DMS 273 (cell line): ENCODE measurements at regions not wholly inside any gene's neighbourhood (a gene's known extent, or its start where the extent isn't known, plus 50 kb on each side); places are given as distances from the start of the nearest gene placed in this dataset.
A peak's percentile ranks its signal among the peaks of the same experiment; 100 is the strongest.
"Not testable (repeated sequence)": the region's sequence is repeated elsewhere in the genome, so short reads cannot be mapped to it uniquely, and the experiment has no call there.

ENCODE experiments used
- DNase-seq: peaks from one replicate; lab custom pipeline; 2025; ENCODE audit not compliant: unreplicated experiment; lab: John Stamatoyannopoulos, UW

GRCh38 chr1:60298290-60298689 lies 224.7 kb upstream of the C1orf87 start:
- no peak for DNase-seq

- no peak for DNase-seq
Measured at GRCh38 chr1:60296794-60297193, 223.2 kb upstream of the C1orf87 start.

- DNase-seq: no peak
Measured at GRCh38 chr1:60292140-60292539, 218.6 kb upstream of the C1orf87 start.

DNA sequence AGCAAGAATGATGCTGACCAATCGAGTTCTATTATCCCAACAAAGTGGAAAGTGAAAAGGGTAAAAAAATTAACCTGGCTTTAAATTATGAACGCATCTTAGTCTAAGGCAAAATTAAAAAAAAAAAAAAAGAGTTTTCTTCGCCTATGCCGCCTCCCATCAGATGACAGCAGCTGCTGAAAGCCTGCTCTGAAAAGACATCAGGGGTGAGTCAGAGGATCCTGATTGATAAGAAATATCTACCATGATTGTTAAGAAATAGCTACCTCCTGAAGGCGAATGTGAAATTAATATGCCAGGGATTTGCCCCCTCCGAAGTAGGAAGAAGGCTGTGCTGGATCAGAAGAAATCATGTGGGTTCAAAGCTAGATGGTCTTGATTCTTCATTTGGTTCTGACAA lies 216.8 kb upstream of the C1orf87 start:
- DNase-seq: no peak

DNA sequence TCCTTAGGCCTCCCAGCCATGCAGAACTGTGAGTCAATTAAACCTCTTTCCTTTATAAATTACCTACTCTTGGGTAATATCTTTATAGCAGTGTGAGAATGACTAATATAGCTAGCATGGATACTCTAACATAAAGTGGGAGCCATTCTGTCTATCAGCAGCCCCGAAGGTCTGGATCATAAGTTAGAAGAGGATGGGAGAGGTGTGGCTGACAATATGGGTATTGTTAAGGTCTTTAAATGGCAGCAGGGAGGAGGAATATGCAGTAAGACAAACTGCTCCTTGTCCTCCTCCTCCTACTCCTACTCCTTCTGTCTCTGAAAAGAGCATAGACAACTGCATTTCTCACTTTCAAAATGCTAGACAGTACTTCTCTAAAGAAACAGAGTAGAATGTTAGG lies 214.0 kb upstream of the C1orf87 start:
- DNase-seq: no peak

DNA sequence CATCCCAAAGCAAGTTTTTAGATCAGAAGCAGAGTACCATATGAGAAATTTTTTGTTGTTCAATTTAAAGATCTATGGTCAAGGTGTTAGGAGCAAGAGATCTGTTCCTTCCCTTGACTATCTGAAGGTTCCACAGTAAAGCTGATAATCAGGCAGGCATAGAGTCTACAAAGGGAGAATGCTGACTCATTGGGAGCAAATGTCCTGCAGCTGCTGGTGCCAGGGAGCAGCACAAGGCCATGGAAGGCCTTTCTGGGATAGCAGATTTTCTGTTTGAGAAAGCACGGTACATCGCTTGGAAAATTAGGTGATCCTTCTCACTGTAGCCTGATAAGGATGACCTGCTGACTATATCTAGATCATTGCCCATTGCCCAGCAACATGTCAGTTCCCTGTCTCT lies 210.1 kb upstream of the C1orf87 start:
- no peak for DNase-seq

DNA sequence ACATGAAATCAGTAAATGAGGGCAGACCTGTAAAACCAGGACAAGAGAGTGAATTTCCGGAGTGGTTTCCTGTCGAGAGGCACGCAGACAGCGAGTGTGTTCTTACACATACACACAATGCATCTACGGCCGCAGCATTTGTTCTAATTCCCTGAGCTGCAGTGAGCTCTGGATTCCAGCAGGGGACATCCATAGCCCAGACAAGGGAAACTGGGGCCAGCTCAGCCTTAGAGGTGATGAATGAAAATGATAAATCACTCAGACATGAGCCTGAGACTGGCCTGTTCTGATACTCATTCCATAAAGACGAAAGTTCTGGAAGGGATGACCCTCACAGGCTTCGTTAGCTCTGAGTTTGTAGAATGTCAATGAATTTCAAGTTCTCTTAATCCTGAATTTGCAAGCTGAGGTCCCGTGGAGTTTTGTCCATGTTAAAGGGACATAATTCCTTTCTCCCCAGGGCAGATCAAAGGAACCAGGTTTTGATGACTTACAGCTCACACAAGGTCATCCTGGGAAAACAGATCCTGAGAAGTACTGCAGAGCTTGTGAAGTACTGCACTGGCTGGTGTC lies 207.9 kb upstream of the C1orf87 start:
- DNase-seq: peak; percentile 93

DNA sequence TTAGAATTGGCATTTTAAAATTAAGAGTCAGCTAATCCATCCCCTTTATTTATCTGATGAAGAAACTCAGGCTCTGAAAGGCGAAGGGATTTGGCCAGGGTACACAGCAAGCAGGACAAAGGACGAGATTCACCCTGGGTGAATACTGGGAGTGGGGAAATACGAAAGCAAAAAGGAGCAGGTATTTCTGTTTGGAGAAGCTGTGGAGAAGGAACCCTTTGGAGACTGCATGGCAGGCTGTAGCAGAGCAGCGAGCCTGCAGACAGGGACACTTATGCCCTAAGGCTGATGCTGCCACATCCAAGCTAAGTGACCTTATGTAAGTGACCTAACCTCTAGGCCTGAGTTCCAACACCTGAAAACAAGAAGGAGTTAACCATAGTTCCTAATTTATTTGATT lies 207.2 kb upstream of the C1orf87 start:
- peak; percentile 46 for DNase-seq

DNA sequence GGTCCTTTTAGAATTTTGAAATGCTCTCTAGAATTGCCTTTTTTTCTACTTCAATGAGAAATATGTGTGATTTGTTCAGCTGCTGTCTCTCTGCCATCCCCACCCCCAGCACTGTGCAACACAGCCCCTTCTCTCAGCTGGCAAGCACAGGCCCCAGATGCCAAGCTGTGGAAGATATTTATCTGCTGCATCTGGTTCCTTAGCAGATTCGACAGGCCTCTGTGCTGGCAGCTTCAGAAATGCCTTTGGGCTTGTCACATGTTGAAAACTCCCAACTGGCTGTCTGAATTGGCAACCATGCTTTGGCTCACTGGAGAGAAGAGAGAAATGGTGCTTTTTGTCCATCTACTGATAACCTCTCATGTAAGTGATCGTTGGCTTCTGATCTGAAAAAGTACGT lies 206.7 kb upstream of the C1orf87 start:
- DNase-seq: peak; percentile 96

GRCh38 chr1:60279798-60280197 lies 206.2 kb upstream of the C1orf87 start:
- no peak for DNase-seq

DNA sequence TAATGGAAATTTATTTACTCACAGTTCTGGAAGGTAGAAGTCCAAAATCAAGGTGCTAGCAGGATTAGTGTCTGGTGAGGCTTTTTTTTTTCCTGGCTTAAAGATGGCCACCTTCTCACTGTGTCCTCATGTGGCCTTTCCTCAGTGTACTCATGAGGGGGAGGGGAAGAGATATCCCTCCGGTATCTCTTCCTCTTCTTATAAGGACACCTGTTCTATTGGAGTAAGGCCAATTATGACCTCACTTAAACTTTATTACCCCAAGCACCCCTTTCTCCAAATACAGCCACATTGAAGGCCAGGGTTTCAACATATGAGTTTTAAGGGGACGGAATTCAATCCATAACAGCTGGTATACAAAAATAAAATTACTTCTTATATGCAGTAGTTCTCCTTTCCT lies 203.7 kb upstream of the C1orf87 start:
- peak; percentile 96 for DNase-seq

DNA sequence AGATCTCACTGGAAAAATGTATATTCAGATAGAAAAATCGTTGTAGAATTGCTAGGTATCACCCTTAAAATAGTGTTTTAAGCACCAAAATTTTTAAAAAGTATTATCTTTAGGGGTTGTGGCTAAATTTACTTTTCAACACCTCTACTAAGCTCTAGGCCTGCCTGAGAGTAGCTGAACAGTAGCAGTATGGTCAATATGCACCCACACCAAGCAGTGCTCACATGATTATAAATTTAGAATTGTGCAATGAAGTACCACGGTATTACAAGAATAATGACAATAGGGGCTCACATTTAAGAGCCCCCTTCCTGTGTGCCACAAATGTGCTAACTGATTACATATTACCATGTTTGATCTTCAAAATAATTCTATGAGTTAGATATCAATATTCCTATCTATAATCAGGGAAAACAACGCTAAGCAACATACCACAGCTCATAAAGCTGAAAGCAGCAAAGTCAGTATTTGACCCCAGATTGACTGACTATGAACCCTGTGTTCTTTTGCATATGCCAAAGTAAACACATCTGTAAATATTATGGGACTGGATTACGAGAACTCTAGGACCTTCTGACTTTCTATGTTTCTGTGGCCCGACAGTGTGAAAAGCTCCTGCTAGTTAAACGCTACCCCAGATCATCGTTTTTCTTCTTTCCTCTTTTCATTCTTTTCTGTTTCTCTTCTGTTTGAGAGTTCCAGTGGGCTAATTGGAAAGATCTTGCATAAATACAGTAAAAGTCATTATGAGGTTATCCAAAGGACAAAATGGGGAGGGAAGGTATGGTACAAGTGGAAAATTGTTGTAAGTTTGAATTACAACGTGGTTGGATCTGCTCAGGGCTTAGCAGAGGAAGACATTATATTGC lies 201.1 kb upstream of the C1orf87 start:
- no peak for DNase-seq

DNA sequence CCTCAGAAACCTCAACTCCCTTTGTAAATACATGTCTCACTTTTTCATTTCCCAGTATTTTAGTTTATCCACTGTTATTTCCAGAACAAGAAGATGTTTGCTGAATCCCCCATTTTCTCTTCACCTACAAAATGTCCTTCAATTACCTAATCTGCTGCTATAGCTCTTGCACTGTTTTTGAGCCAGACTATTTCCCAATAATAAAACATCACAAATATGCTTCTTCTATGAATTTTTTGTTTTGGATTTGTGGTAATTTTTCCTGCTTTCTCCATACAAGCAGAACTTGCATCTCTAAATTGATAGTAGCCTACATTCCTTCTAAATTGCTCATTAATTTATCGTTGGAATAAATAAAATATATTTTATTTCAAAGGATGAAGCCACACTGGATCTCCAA lies 199.6 kb upstream of the C1orf87 start:
- no peak for DNase-seq

DNA sequence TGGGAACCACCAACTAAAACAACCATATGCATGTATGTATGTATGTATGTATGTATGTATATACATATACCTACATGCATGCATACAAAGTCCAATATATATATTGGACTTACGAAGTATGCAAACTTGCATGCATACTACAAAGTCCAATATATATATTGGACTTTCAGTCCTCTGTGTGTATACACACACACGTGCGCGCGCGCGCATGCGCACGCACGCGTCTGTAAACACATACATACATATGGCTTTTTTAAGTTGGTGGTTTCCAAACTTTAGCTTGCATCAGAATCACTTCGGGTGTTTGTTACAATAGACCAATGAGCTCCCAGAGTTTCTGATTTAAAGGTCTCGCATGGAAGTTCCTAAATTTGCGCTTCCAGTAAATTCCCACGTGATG lies 197.5 kb upstream of the C1orf87 start:
- no peak for DNase-seq

DNA sequence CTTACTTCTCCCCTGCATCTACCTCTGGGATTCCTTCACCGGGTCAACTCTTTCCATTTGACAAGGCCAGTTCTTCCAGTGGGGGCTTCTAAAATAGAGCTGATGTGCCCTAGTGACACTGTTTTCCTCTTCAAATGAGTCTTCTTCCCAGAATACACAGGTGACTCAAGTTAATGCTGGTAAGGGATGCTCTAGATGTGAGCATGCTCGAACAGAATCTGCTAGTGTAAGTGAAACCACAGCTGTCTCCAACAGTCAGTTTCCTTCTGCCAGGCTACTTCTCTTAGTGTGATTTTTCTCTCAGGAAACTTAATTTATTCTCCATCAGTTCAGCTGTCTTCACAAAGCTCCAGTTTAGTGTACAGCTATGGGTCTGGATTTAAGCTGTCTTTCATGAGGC lies 194.9 kb upstream of the C1orf87 start:
- no peak for DNase-seq

DNA sequence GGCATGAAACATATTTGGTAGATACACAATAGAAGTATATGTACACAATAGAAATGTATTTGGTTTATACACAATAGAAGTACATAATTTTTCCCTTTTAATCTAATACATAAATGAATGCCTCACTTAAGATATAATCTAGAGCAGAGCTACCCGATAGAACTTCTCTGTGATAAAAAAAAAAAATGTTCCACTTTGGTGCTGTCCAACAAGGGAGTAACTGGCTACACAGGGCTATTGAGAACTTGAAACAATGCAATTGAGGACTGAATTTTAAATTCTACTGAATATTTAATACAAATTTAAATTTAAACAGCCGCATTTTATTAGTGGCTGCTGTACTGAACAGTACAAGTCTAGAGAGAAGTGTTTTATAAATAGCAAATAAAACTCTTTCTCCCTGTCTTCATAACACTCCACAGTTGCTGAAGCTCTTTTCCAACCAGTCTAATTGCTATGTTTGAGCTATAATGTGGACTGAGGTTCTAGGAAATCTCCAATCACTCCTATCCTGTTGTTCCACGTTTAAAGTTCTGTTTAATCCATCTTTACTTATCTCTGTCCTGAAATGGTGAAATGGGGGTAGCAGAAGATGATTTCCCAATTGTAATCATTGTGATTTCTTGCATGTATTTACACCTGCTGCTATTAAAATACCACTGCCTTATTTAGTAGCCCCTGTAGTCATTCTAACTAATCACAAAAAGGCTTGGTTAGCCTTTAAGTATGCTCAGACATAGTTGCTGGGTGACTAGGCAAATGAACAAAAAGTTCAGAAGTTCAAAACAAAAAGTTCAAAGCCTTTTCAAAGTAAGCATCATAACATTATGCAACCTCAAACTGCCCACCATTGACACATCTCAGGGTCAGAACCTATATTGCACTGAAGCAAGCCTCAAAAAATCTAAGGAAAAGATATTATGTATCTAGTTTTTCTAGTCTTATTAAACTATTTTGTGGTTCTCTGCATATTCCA lies 192.3 kb upstream of the C1orf87 start:
- no peak for DNase-seq

GRCh38 chr1:60262701-60263100 lies 189.1 kb upstream of the C1orf87 start:
- DNase-seq: no peak

GRCh38 chr1:60257531-60257930 lies 184.0 kb upstream of the C1orf87 start:
- no peak for DNase-seq

DNA sequence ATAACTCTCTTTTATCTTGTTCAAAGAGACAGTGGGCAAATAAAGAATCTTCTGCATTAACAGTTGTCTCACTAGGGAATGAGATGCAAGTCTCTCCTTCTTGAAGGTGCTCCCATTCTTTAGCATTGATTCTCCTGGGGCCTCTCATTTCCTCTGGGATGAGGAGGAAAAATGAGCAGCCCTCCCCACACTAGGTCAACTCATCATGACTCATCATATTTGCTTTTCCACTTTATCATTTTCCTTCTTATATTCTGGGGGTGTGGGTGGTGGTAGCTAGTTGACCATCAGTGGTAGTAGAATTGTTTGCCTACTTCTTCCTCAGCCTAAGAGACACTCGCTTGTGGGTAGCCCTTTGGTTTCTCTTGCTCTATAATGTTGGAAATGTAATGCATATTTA lies 182.0 kb upstream of the C1orf87 start:
- no peak for DNase-seq

DNA sequence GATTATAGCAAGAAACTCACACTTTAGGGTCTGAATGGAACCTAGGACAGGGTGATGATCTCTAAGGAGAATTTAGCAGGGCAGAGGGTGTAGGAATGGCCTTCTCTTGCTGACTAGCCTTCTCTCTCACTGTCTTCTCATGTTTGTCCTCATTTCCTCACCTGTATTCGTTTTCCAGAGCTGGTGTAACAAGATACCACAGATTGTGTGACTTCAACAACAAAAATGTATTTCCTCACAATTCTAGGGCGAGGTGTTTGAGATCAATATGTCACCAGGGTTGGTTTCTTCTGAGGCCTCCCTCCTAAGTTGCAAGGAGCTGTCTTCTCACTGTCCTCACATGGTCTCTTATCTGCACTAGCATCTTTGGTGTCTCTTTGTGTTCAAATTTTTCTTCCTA lies 177.9 kb upstream of the C1orf87 start:
- no peak for DNase-seq

- not testable (repeated sequence) for DNase-seq
Measured at GRCh38 chr1:60247467-60247866, 173.9 kb upstream of the C1orf87 start.

DNA sequence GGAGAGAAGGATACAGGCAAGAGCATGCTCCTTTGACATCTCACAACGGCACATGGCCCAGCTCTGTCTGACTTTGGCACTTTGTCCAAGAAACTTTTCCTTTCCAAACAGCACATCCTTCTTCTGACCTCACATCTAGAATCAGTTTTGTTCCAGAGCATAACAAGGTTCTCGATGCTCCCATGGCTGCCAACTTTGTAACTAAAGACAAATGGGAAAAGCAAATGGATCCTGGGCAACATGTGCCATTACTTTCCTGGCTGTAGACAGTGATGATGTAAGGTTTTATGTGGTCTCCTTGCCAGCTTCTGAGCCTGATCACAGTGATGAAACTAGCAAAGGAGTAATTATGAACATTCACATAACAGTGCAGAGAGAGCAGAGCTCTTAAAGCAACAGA lies 171.8 kb upstream of the C1orf87 start:
- DNase-seq: peak; percentile 26
